ENCODE measurements at regions not wholly inside any gene's neighbourhood (a gene's known extent, or its start where the extent isn't known, plus 50 kb on each side); places are given as distances from the start of the nearest gene placed in this dataset.

GRCh38 chr4:23584024-23584423 lies 305.8 kb downstream of the PPARGC1A start:
- TF ChIP-seq CTCF (conservative IDR thresholded peaks at IDR 0.05; ENCODE audit: low read depth, low read length): no peak
- TF ChIP-seq EZH2 (IDR thresholded peaks at IDR 0.05; ENCODE audit: low read length, unreplicated experiment): no peak
- TF ChIP-seq EZH2phosphoT487 (IDR thresholded peaks at IDR 0.05; ENCODE audit: borderline replicate concordance, low read length): no peak

All from PC-3 (cell line).